ENCODE measurements at regions not wholly inside any gene's neighbourhood (a gene's known extent, or its start where the extent isn't known, plus 50 kb on each side); places are given as distances from the start of the nearest gene placed in this dataset.

GRCh38 chr2:236861196-236861875 lies 224.4 kb upstream of the COPS8 start:
- peaks cover 27% of the 10 kb centered on the region for H3K27me3 Mint-ChIP-seq (ENCODE audit: low read depth)
- peaks cover 47% of the 10 kb centered on the region for H3K4me1 Mint-ChIP-seq
- peaks cover 24% of the 10 kb centered on the region for H3K36me3 Mint-ChIP-seq
- DNase-seq (ENCODE audit: low spot score) (no peak), ATAC-seq (no peak)
- H3K27ac Mint-ChIP-seq: no peak overlapping the region
- POLR2A ChIA-PET: no interaction called here
- CTCF ChIA-PET: no interaction called here
- H3K9me3 Mint-ChIP-seq: peaks cover 40% of the 10 kb centered on the region
- TF ChIP-seq TEAD1 (CRISPR knock-in tag; IDR thresholded peaks at IDR 0.05): no peak
- TF ChIP-seq SMAD3 (CRISPR knock-in tag; IDR thresholded peaks at IDR 0.05; ENCODE audit: borderline replicate concordance): no peak
- no peak for TF ChIP-seq ZNF219 (CRISPR knock-in tag; IDR thresholded peaks at IDR 0.05; ENCODE audit: borderline replicate concordance)
- no peak for TF ChIP-seq HMGXB4 (CRISPR knock-in tag; IDR thresholded peaks at IDR 0.05)
- TF ChIP-seq JAZF1 (CRISPR knock-in tag; IDR thresholded peaks at IDR 0.05): no peak
- no peak for TF ChIP-seq CBFB (CRISPR knock-in tag; IDR thresholded peaks at IDR 0.05; ENCODE audit: low read depth)
- TF ChIP-seq EMX1 (CRISPR knock-in tag; IDR thresholded peaks at IDR 0.05): no peak
- TF ChIP-seq ZNF512 (CRISPR knock-in tag; IDR thresholded peaks at IDR 0.05; ENCODE audit: borderline replicate concordance): no peak
- no peak for TF ChIP-seq OVOL2 (CRISPR knock-in tag; IDR thresholded peaks at IDR 0.05; ENCODE audit: borderline replicate concordance)
- no peak for TF ChIP-seq ZNF423 (CRISPR knock-in tag; IDR thresholded peaks at IDR 0.05)
- TF ChIP-seq USF1 (CRISPR knock-in tag; IDR thresholded peaks at IDR 0.05): no peak
- H3K4me3 Mint-ChIP-seq: no peak overlapping the region

DNA sequence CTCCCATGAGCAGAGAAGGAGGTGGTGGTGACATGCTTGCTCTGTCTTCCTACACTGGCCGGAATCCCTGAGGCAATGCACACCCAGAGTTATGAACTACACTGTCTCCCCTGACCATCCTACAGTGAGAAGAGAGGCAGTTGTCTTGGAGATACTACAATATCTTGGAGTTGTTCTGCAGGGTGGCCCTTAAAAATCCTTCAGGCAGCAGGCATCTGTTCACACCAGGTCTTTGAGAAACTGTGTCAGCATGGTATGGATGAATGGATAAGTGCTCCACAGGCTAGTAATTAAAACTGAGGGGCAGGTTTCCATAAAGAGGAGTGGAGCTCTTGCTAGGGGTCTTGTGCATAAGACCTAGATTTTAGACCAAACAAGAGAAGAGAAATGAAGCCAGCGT lies 223.7 kb upstream of the COPS8 start:
- DNase-seq (ENCODE audit: low spot score) (no peak), ATAC-seq (no peak)
- H3K27me3 Mint-ChIP-seq (ENCODE audit: low read depth): peaks cover 27% of the 10 kb centered on the region
- ChIA-PET CTCF (interaction anchor here (1.4 kb wide), 1 partner anchor 10 kb away, joined by 3 read pairs; no protein-coding TSS in a partner anchor), POLR2A (no interaction called here)
- H3K36me3 Mint-ChIP-seq: peaks cover 24% of the 10 kb centered on the region
- H3K9me3 Mint-ChIP-seq: peaks cover 46% of the 10 kb centered on the region
- no peak overlapping the region for H3K4me3 Mint-ChIP-seq
- H3K27ac Mint-ChIP-seq: no peak overlapping the region
- H3K4me1 Mint-ChIP-seq: peaks cover 41% of the 10 kb centered on the region
- TF ChIP-seq CBFB (CRISPR knock-in tag; IDR thresholded peaks at IDR 0.05; ENCODE audit: low read depth): no peak
- TF ChIP-seq ZNF138 (CRISPR knock-in tag; conservative IDR thresholded peaks at IDR 0.05): no peak
- TF ChIP-seq IRF1 (CRISPR knock-in tag; IDR thresholded peaks at IDR 0.05): no peak
- TF ChIP-seq PRRX2 (CRISPR knock-in tag; IDR thresholded peaks at IDR 0.05): no peak
- no peak for TF ChIP-seq MXD4 (CRISPR knock-in tag; IDR thresholded peaks at IDR 0.05; ENCODE audit: borderline replicate concordance)
- no peak for TF ChIP-seq ZNF396 (CRISPR knock-in tag; IDR thresholded peaks at IDR 0.05; ENCODE audit: borderline replicate concordance)
- TF ChIP-seq GTF2I (CRISPR knock-in tag; conservative IDR thresholded peaks at IDR 0.05): no peak
- no peak for TF ChIP-seq IRF2 (CRISPR knock-in tag; IDR thresholded peaks at IDR 0.05; ENCODE audit: borderline replicate concordance, low read depth)
- TF ChIP-seq, protein P1, sequence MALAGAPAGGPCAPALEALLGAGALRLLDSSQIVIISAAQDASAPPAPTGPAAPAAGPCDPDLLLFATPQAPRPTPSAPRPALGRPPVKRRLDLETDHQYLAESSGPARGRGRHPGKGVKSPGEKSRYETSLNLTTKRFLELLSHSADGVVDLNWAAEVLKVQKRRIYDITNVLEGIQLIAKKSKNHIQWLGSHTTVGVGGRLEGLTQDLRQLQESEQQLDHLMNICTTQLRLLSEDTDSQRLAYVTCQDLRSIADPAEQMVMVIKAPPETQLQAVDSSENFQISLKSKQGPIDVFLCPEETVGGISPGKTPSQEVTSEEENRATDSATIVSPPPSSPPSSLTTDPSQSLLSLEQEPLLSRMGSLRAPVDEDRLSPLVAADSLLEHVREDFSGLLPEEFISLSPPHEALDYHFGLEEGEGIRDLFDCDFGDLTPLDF (CRISPR knock-in tag; IDR thresholded peaks at IDR 0.05): no peak
- TF ChIP-seq ZNF281 (CRISPR knock-in tag; IDR thresholded peaks at IDR 0.05): no peak
- TF ChIP-seq TCF7 (CRISPR knock-in tag; IDR thresholded peaks at IDR 0.05; ENCODE audit: low read depth): no peak
- TF ChIP-seq, protein P2, sequence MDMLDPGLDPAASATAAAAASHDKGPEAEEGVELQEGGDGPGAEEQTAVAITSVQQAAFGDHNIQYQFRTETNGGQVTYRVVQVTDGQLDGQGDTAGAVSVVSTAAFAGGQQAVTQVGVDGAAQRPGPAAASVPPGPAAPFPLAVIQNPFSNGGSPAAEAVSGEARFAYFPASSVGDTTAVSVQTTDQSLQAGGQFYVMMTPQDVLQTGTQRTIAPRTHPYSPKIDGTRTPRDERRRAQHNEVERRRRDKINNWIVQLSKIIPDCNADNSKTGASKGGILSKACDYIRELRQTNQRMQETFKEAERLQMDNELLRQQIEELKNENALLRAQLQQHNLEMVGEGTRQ (CRISPR knock-in tag; IDR thresholded peaks at IDR 0.05): no peak
- no peak for TF ChIP-seq MLX (CRISPR knock-in tag; IDR thresholded peaks at IDR 0.05)
